CD4-positive, CD25-positive, alpha-beta regulatory T cell (primary cell): ENCODE measurements at regions not wholly inside any gene's neighbourhood (a gene's known extent, or its start where the extent isn't known, plus 50 kb on each side); places are given as distances from the start of the nearest gene placed in this dataset.

ENCODE experiments used
- ATAC-seq, 2 donors: fragments of 150-1000 bp; cut with Tn5 transposase; one replicate each; pipeline ENCODE4 v1.10.0; 2021; ENCODE audit warnings: low read depth in 2 of 2, moderate number of reproducible peaks in 2 of 2, moderate library complexity in 1 of 2
- DNase-seq, 3 donors: peaks; one replicate each; pipeline versions ENCODE4 v3.0.0 to v3.0.0-alpha.2; 2012 to 2022; ENCODE audit warnings: mixed read lengths in 1 of 3
- H3K27ac ChIP-seq: one replicate; pipeline ENCODE4 v1.7.0; 2013; ENCODE audit warnings: mild to moderate bottlenecking, low read length; ENCODE audit not compliant: insufficient read depth, poor library complexity, severe bottlenecking
- H3K27me3 ChIP-seq: one replicate; pipeline ENCODE4 v1.7.0; 2013; ENCODE audit warnings: low read length; ENCODE audit not compliant: control insufficient read depth, insufficient read depth
- H3K36me3 ChIP-seq: one replicate; pipeline ENCODE4 v1.7.0; 2013; ENCODE audit warnings: mild to moderate bottlenecking, low read length, moderate library complexity; ENCODE audit not compliant: control insufficient read depth, insufficient read depth
- H3K4me1 ChIP-seq: 2 replicates; pipeline ENCODE4 v1.7.0; 2013; ENCODE audit warnings: mild to moderate bottlenecking, low read length; ENCODE audit not compliant: insufficient read depth, control insufficient read depth, poor library complexity, severe bottlenecking
- H3K4me3 ChIP-seq: one replicate; pipeline ENCODE4 v1.7.0; 2013; ENCODE audit warnings: low read depth, mild to moderate bottlenecking, low read length, moderate library complexity
- H3K9me3 ChIP-seq, 2 experiments: 1 replicate in 1 of 2; 2 replicates in 1 of 2; pipeline ENCODE4 v1.7.0; 2013; ENCODE audit warnings: low read length in 2 of 2, mild to moderate bottlenecking in 1 of 2, moderate library complexity in 1 of 2; ENCODE audit not compliant: control insufficient read depth in 2 of 2
- H3K27ac Mint-ChIP-seq, 3 donors: one replicate each; pipeline ENCODE4 v1.8.0; 2020 to 2022; ENCODE audit warnings: mild to moderate bottlenecking in 3 of 3, mixed read lengths in 3 of 3, moderate library complexity in 2 of 3
- H3K27me3 Mint-ChIP-seq: one replicate; pipeline ENCODE4 v1.8.0; 2022; ENCODE audit warnings: mild to moderate bottlenecking, mixed read lengths
- H3K36me3 Mint-ChIP-seq: one replicate; pipeline ENCODE4 v1.8.0; 2020; ENCODE audit warnings: mixed read lengths
- H3K4me1 Mint-ChIP-seq, 4 donors: one replicate each; pipeline ENCODE4 v1.8.0; 2020 to 2022; ENCODE audit warnings: mixed read lengths in 4 of 4, mild to moderate bottlenecking in 1 of 4
- H3K4me3 Mint-ChIP-seq, 4 donors: one replicate each; pipeline ENCODE4 v1.8.0; 2020 to 2022; ENCODE audit warnings: mild to moderate bottlenecking in 4 of 4, mixed read lengths in 4 of 4, moderate library complexity in 3 of 4
- H3K9me3 Mint-ChIP-seq, 7 donors: one replicate each; pipeline ENCODE4 v1.8.0; 2020 to 2022; ENCODE audit warnings: mixed read lengths in 7 of 7, mild to moderate bottlenecking in 3 of 7, moderate library complexity in 2 of 7

GRCh38 chr6:149231778-149232177 lies 85.7 kb upstream of the TAB2 start:
- no peak for DNase-seq
- H3K4me1 Mint-ChIP-seq: peaks cover 37 to 68% (median 57%) of the 10 kb centered on the region in 4 donors
- H3K27me3 Mint-ChIP-seq: no peaks in the 10 kb centered on the region
- H3K9me3 Mint-ChIP-seq: no peaks in the 10 kb centered on the region
- no peak overlapping the region for H3K27ac ChIP-seq
- no peaks in the 10 kb centered on the region for H3K36me3 ChIP-seq
- peaks cover 39% of the 10 kb centered on the region for H3K4me1 ChIP-seq
- ATAC-seq: no peak
- no peaks in the 10 kb centered on the region for H3K36me3 Mint-ChIP-seq
- no peaks in the 10 kb centered on the region for H3K27me3 ChIP-seq
- peak overlapping the region in 2 of 4 donors; percentile 42 to 73 for H3K4me3 Mint-ChIP-seq
- H3K4me3 ChIP-seq: no peak overlapping the region
- no peaks in the 10 kb centered on the region for H3K9me3 ChIP-seq
- H3K27ac Mint-ChIP-seq: peak overlapping the region in 2 of 3 donors; percentile 34 to 96

GRCh38 chr6:149233056-149233715 lies 84.3 kb upstream of the TAB2 start:
- peaks cover 39% of the 10 kb centered on the region for H3K4me1 ChIP-seq
- peak; percentile 17 to 91 (median 63) for DNase-seq
- ATAC-seq: peak; percentile 58 to 70
- H3K36me3 Mint-ChIP-seq: peaks cover 7% of the 10 kb centered on the region
- H3K27me3 Mint-ChIP-seq: no peaks in the 10 kb centered on the region
- H3K27ac ChIP-seq: peak overlapping the region; percentile 80
- peak overlapping the region; percentile 88 to 96 (median 96) for H3K27ac Mint-ChIP-seq
- peaks cover 25 to 70% (median 55%) of the 10 kb centered on the region in 4 donors for H3K4me1 Mint-ChIP-seq
- H3K9me3 Mint-ChIP-seq: peaks cover 0 to under 1% (median 0%) of the 10 kb centered on the region in 7 donors
- H3K9me3 ChIP-seq: no peaks in the 10 kb centered on the region
- peak overlapping the region; percentile 65 for H3K4me3 ChIP-seq
- H3K36me3 ChIP-seq: no peaks in the 10 kb centered on the region
- H3K27me3 ChIP-seq: no peaks in the 10 kb centered on the region
- peak overlapping the region; percentile 58 to 79 (median 76) for H3K4me3 Mint-ChIP-seq

GRCh38 chr6:149234051-149234962 lies 83.2 kb upstream of the TAB2 start:
- ATAC-seq: peak; percentile 50 to 54
- Mint-ChIP-seq H3K4me3 (peak overlapping the region; percentile 58 to 79 (median 79)), H3K4me1 (peaks cover 25 to 71% (median 55%) of the 10 kb centered on the region in 4 donors), H3K27me3 (no peaks in the 10 kb centered on the region), H3K36me3 (peaks cover 8% of the 10 kb centered on the region), H3K27ac (peak overlapping the region; percentile 96), H3K9me3 (peaks cover 0 to 7% (median 1%) of the 10 kb centered on the region in 7 donors)
- peak overlapping the region; percentile 80 for H3K27ac ChIP-seq
- peak in 2 of 3 donors; percentile 57 to 87 for DNase-seq
- H3K9me3 ChIP-seq: peaks cover 0 to 5% of the 10 kb centered on the region in 2 experiments
- H3K4me1 ChIP-seq: peaks cover 39% of the 10 kb centered on the region
- H3K36me3 ChIP-seq: no peaks in the 10 kb centered on the region
- H3K27me3 ChIP-seq: no peaks in the 10 kb centered on the region
- H3K4me3 ChIP-seq: peak overlapping the region; percentile 65

- Mint-ChIP-seq H3K27me3 (no peaks in the 10 kb centered on the region), H3K36me3 (peaks cover 8% of the 10 kb centered on the region), H3K27ac (peak overlapping the region; percentile 66 to 96 (median 96)), H3K4me1 (peaks cover 25 to 69% (median 53%) of the 10 kb centered on the region in 4 donors), H3K9me3 (peaks cover 0 to 7% (median 2%) of the 10 kb centered on the region in 7 donors), H3K4me3 (peak overlapping the region in 2 of 4 donors; percentile 41 to 79)
- no peaks in the 10 kb centered on the region for H3K36me3 ChIP-seq
- peak overlapping the region; percentile 80 for H3K27ac ChIP-seq
- no peaks in the 10 kb centered on the region for H3K27me3 ChIP-seq
- no peak for ATAC-seq
- H3K4me1 ChIP-seq: peaks cover 39% of the 10 kb centered on the region
- DNase-seq: no peak
- H3K4me3 ChIP-seq: peak overlapping the region; percentile 65
- H3K9me3 ChIP-seq: peaks cover 0 to 13% of the 10 kb centered on the region in 2 experiments
These were observed 82.4 kb upstream of the TAB2 start for GRCh38 chr6:149235130-149235561.

GRCh38 chr6:149236589-149236988 lies 80.9 kb upstream of the TAB2 start:
- no peak overlapping the region for H3K27ac ChIP-seq
- H3K9me3 ChIP-seq: peaks cover 0 to 16% of the 10 kb centered on the region in 2 experiments
- ATAC-seq (no peak), DNase-seq (no peak)
- no peak overlapping the region for H3K4me3 ChIP-seq
- H3K27me3 Mint-ChIP-seq: no peaks in the 10 kb centered on the region
- peaks cover 39% of the 10 kb centered on the region for H3K4me1 ChIP-seq
- no peak overlapping the region for H3K4me3 Mint-ChIP-seq
- H3K36me3 Mint-ChIP-seq: peaks cover 8% of the 10 kb centered on the region
- H3K9me3 Mint-ChIP-seq: peaks cover 0 to 12% (median 2%) of the 10 kb centered on the region in 7 donors
- peaks cover 21 to 58% (median 40%) of the 10 kb centered on the region in 4 donors for H3K4me1 Mint-ChIP-seq
- no peaks in the 10 kb centered on the region for H3K27me3 ChIP-seq
- peak overlapping the region in 1 of 3 donors; percentile 72 for H3K27ac Mint-ChIP-seq
- H3K36me3 ChIP-seq: no peaks in the 10 kb centered on the region

- Mint-ChIP-seq H3K9me3 (peaks cover 0 to 13% (median 4%) of the 10 kb centered on the region in 7 donors), H3K36me3 (peaks cover 11% of the 10 kb centered on the region), H3K27ac (peak overlapping the region in 2 of 3 donors; percentile 55 to 72), H3K27me3 (no peaks in the 10 kb centered on the region), H3K4me1 (peaks cover 18 to 52% (median 35%) of the 10 kb centered on the region in 4 donors), H3K4me3 (peak overlapping the region in 1 of 4 donors; percentile 76)
- Histone ChIP-seq H3K27me3 (no peaks in the 10 kb centered on the region), H3K36me3 (no peaks in the 10 kb centered on the region), H3K4me1 (peaks cover 31% of the 10 kb centered on the region), H3K4me3 (no peak overlapping the region), H3K9me3 (peaks cover 0 to 16% of the 10 kb centered on the region in 2 experiments), H3K27ac (peak overlapping the region; percentile 39)
- ATAC-seq (no peak), DNase-seq (peak in 1 of 3 donors; percentile 53)
These were observed 80.0 kb upstream of the TAB2 start for GRCh38 chr6:149237464-149237863.

- Histone ChIP-seq H3K9me3 (peaks cover 0 to 16% of the 10 kb centered on the region in 2 experiments), H3K27ac (no peak overlapping the region), H3K27me3 (no peaks in the 10 kb centered on the region), H3K4me3 (no peak overlapping the region), H3K4me1 (peaks cover 12% of the 10 kb centered on the region), H3K36me3 (no peaks in the 10 kb centered on the region)
- Mint-ChIP-seq H3K36me3 (peaks cover 11% of the 10 kb centered on the region), H3K4me3 (no peak overlapping the region), H3K27ac (no peak overlapping the region), H3K27me3 (no peaks in the 10 kb centered on the region), H3K9me3 (peaks cover 0 to 13% (median 4%) of the 10 kb centered on the region in 7 donors), H3K4me1 (peaks cover 1 to 37% (median 20%) of the 10 kb centered on the region in 4 donors)
- no peak for ATAC-seq
- DNase-seq: no peak
These were observed 77.8 kb upstream of the TAB2 start for GRCh38 chr6:149239573-149240209.
